Spleen (tissue), 7 donors: ENCODE measurements at regions not wholly inside any gene's neighbourhood (a gene's known extent, or its start where the extent isn't known, plus 50 kb on each side); places are given as distances from the start of the nearest gene placed in this dataset.

ENCODE experiments used
- POLR2A ChIP-seq, 3 donors: fragments of 450-650 bp; IDR thresholded peaks; one replicate each; pipeline ENCODE4 v1.5.1; 2017; ENCODE audit warnings: antibody characterized with exemption in 3 of 3, mild to moderate bottlenecking in 1 of 3
- POLR2AphosphoS5 ChIP-seq, 3 donors: sonication (generic); formaldehyde crosslinking; IDR thresholded peaks; one replicate each; pipeline ENCODE4 v1.5.1; 2017; ENCODE audit warnings: antibody characterized with exemption in 3 of 3
- TF ChIP-seq, protein P1 (sequence below), 11 experiments: fragments of 200-600 bp in 7 of 11; fragments of 450-650 bp in 4 of 11; sonication (generic) in 4 of 11; IDR thresholded peaks in 8 of 11; conservative IDR thresholded peaks in 3 of 11; 1 replicate in 7 of 11; 2 replicates in 4 of 11; pipeline versions ENCODE4 v1.4.0 to v1.8.0; 2016 to 2021; ENCODE audit warnings: antibody characterized with exemption in 11 of 11, inconsistent platforms in 4 of 11, mild to moderate bottlenecking in 1 of 11
- donor health status: DM: no; HTN: no; CAD: no; lungs with moderate emphysema.
- donor health status: DM: no; HTN: no; CAD: no.
- donor health status: DM: no; HTN: no; CAD: no.

DNA sequence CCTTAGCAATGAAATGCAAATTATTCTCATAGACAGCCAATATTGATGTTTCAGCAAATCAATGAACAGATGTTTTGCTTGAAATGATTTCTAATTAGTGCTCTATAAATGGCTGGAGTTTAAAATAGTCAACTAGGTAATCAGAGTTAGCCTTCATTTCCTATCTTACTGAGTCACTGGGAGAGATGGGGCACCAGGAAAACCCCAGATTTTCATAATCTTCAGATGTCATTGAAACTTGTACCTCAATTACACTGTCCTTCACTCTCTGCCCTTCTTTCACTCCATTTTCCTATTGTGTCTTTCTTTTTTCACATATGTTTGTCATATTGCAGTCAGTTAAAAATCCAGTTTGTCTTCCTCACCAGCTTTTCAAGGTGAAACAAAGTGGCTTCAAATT is 92.7 kb downstream of the C12orf75 start:
- TF ChIP-seq, protein P1, sequence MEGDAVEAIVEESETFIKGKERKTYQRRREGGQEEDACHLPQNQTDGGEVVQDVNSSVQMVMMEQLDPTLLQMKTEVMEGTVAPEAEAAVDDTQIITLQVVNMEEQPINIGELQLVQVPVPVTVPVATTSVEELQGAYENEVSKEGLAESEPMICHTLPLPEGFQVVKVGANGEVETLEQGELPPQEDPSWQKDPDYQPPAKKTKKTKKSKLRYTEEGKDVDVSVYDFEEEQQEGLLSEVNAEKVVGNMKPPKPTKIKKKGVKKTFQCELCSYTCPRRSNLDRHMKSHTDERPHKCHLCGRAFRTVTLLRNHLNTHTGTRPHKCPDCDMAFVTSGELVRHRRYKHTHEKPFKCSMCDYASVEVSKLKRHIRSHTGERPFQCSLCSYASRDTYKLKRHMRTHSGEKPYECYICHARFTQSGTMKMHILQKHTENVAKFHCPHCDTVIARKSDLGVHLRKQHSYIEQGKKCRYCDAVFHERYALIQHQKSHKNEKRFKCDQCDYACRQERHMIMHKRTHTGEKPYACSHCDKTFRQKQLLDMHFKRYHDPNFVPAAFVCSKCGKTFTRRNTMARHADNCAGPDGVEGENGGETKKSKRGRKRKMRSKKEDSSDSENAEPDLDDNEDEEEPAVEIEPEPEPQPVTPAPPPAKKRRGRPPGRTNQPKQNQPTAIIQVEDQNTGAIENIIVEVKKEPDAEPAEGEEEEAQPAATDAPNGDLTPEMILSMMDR (IDR thresholded peaks at IDR 0.05 in 8 of 11, conservative IDR thresholded peaks at IDR 0.05 in 3 of 11), result no peak
- no peak for TF ChIP-seq POLR2A (IDR thresholded peaks at IDR 0.05)
- no peak for TF ChIP-seq POLR2AphosphoS5 (IDR thresholded peaks at IDR 0.05)
